ENCODE measurements at regions not wholly inside any gene's neighbourhood (a gene's known extent, or its start where the extent isn't known, plus 50 kb on each side); places are given as distances from the start of the nearest gene placed in this dataset.

- Histone ChIP-seq H3K4me3 (no peak overlapping the region), H3K36me3 (no peaks in the 10 kb centered on the region), H3K27ac (no peak overlapping the region), H3K9me3 (peaks cover 0 to 27% (median 1%) of the 10 kb centered on the region in 4 donors), H3K4me1 (no peaks in the 10 kb centered on the region), H3K27me3 (peaks cover 0 to 13% of the 10 kb centered on the region in 2 donors)
- WGBS, 2 donors = 90 to 91% methylated on average over 6 of the region's 6 CpGs
- no peak for DNase-seq (ENCODE audit: low spot score in 2 of 2)
- no peak for TF ChIP-seq POLR2A (IDR thresholded peaks at IDR 0.05)
- TF ChIP-seq CTCF (IDR thresholded peaks at IDR 0.05) = no peak
- no peak for TF ChIP-seq EP300 (IDR thresholded peaks at IDR 0.05)
These were observed 153.0 kb upstream of the FOXF1 start for GRCh38 chr16:86357303-86357702.

- DNase-seq (ENCODE audit: low spot score in 2 of 2) = no peak
- Histone ChIP-seq H3K4me1 (no peaks in the 10 kb centered on the region), H3K27me3 (peaks cover 0 to 9% of the 10 kb centered on the region in 2 donors), H3K27ac (no peak overlapping the region), H3K9me3 (peaks cover 0 to 27% (median 1%) of the 10 kb centered on the region in 4 donors), H3K4me3 (no peak overlapping the region), H3K36me3 (no peaks in the 10 kb centered on the region)
- 47 to 53% methylated on average over 8 of the region's 8 CpGs for WGBS, 2 donors
- TF ChIP-seq POLR2A (IDR thresholded peaks at IDR 0.05) (no peak), EP300 (IDR thresholded peaks at IDR 0.05) (no peak), CTCF (IDR thresholded peaks at IDR 0.05) (no peak)
These were observed 152.4 kb upstream of the FOXF1 start for GRCh38 chr16:86357950-86358349.

GRCh38 chr16:86359571-86359970, 150.8 kb upstream of the FOXF1 start:
- Histone ChIP-seq H3K36me3 (no peaks in the 10 kb centered on the region), H3K27ac (no peak overlapping the region), H3K4me3 (no peak overlapping the region), H3K27me3 (peaks cover 0 to 14% of the 10 kb centered on the region in 2 donors), H3K4me1 (no peaks in the 10 kb centered on the region), H3K9me3 (peaks cover 0 to 27% (median 1%) of the 10 kb centered on the region in 4 donors)
- TF ChIP-seq CTCF (IDR thresholded peaks at IDR 0.05) = no peak
- TF ChIP-seq POLR2A (IDR thresholded peaks at IDR 0.05) = no peak
- TF ChIP-seq EP300 (IDR thresholded peaks at IDR 0.05) = no peak
- 53 to 58% methylated on average over 5 of the region's 5 CpGs for WGBS, 2 donors
- DNase-seq (ENCODE audit: low spot score in 2 of 2) = no peak

- H3K27ac ChIP-seq = no peak overlapping the region
- no peaks in the 10 kb centered on the region for H3K36me3 ChIP-seq
- H3K9me3 ChIP-seq = peaks cover 0 to 1% (median 0%) of the 10 kb centered on the region in 4 donors
- peaks cover 0 to 15% of the 10 kb centered on the region in 2 donors for H3K27me3 ChIP-seq
- 83 to 86% methylated on average over 9 of the region's 9 CpGs for WGBS, 2 donors
- no peak for TF ChIP-seq CTCF (IDR thresholded peaks at IDR 0.05)
- TF ChIP-seq POLR2A (IDR thresholded peaks at IDR 0.05) = no peak
- no peak for TF ChIP-seq EP300 (IDR thresholded peaks at IDR 0.05)
- no peak for DNase-seq (ENCODE audit: low spot score in 2 of 2)
- no peak overlapping the region for H3K4me3 ChIP-seq
- H3K4me1 ChIP-seq = no peaks in the 10 kb centered on the region
These were observed 148.0 kb upstream of the FOXF1 start for GRCh38 chr16:86362155-86362849.

GRCh38 chr16:86363057-86363490, 147.3 kb upstream of the FOXF1 start:
- Histone ChIP-seq H3K27ac (no peak overlapping the region), H3K27me3 (peaks cover 0 to 17% of the 10 kb centered on the region in 2 donors), H3K9me3 (no peaks in the 10 kb centered on the region), H3K4me1 (no peaks in the 10 kb centered on the region), H3K4me3 (no peak overlapping the region), H3K36me3 (no peaks in the 10 kb centered on the region)
- no peak for DNase-seq (ENCODE audit: low spot score in 2 of 2)
- 32 to 33% methylated on average over 4 of the region's 4 CpGs for WGBS, 2 donors
- TF ChIP-seq CTCF (IDR thresholded peaks at IDR 0.05) (no peak), POLR2A (IDR thresholded peaks at IDR 0.05) (no peak), EP300 (IDR thresholded peaks at IDR 0.05) (no peak)

All from tibial nerve (tissue), 4 donors.